GM21360 (cell line): ENCODE measurements at regions not wholly inside any gene's neighbourhood (a gene's known extent, or its start where the extent isn't known, plus 50 kb on each side); places are given as distances from the start of the nearest gene placed in this dataset.
"Not testable (repeated sequence)": the region's sequence is repeated elsewhere in the genome, so short reads cannot be mapped to it uniquely, and the experiment has no call there.

Experiments
- ATAC-seq: cut with Tn5 transposase; IDR thresholded peaks from one replicate; pipeline ENCODE4 v1.9.1; 2021; ENCODE audit warnings: mild to moderate bottlenecking, moderate library complexity; ENCODE audit not compliant: unreplicated experiment

GRCh38 chr3:115384381-115384780 is 237.3 kb upstream of the ZBTB20 start:
- ATAC-seq, result no peak

GRCh38 chr3:115385774-115386730 is 237.3 kb upstream of the GAP43 start:
- ATAC-seq, result no peak

GRCh38 chr3:115388166-115388565 is 235.1 kb upstream of the GAP43 start:
- ATAC-seq, result no peak

- no peak for ATAC-seq
Measured at GRCh38 chr3:115388811-115389210, 234.5 kb upstream of the GAP43 start.

GRCh38 chr3:115396801-115397200 is 226.5 kb upstream of the GAP43 start:
- ATAC-seq, result no peak

GRCh38 chr3:115397433-115397832 is 225.9 kb upstream of the GAP43 start:
- ATAC-seq, result no peak

GRCh38 chr3:115398506-115398905 is 224.8 kb upstream of the GAP43 start:
- no peak for ATAC-seq

GRCh38 chr3:115399750-115400149 is 223.6 kb upstream of the GAP43 start:
- no peak for ATAC-seq

GRCh38 chr3:115401298-115401697 is 222.0 kb upstream of the GAP43 start:
- ATAC-seq, result no peak

- ATAC-seq, result no peak
Measured at GRCh38 chr3:115401851-115402501, 221.3 kb upstream of the GAP43 start.

GRCh38 chr3:115402651-115403050 is 220.7 kb upstream of the GAP43 start:
- no peak for ATAC-seq

- no peak for ATAC-seq
Measured at GRCh38 chr3:115403786-115404185, 219.5 kb upstream of the GAP43 start.

- ATAC-seq, result no peak
Measured at GRCh38 chr3:115409596-115409995, 213.7 kb upstream of the GAP43 start.

GRCh38 chr3:115414610-115415009 is 208.7 kb upstream of the GAP43 start:
- ATAC-seq, result not testable (repeated sequence)

GRCh38 chr3:115415246-115415996 is 207.9 kb upstream of the GAP43 start:
- ATAC-seq, result no peak

GRCh38 chr3:115418583-115418982 is 204.7 kb upstream of the GAP43 start:
- ATAC-seq, result no peak

GRCh38 chr3:115420086-115420485 is 203.2 kb upstream of the GAP43 start:
- no peak for ATAC-seq

GRCh38 chr3:115423170-115423569 is 200.1 kb upstream of the GAP43 start:
- ATAC-seq, result no peak

GRCh38 chr3:115428841-115429240 is 194.5 kb upstream of the GAP43 start:
- no peak for ATAC-seq

- no peak for ATAC-seq
Measured at GRCh38 chr3:115436767-115437301, 186.5 kb upstream of the GAP43 start.

GRCh38 chr3:115438799-115439198 is 184.5 kb upstream of the GAP43 start:
- ATAC-seq, result no peak
